ENCODE measurements at regions not wholly inside any gene's neighbourhood (a gene's known extent, or its start where the extent isn't known, plus 50 kb on each side); places are given as distances from the start of the nearest gene placed in this dataset.

GRCh38 chr13:85509512-85509911, 289.7 kb downstream of the SLITRK6 start:
- H4K20me1 ChIP-seq (ENCODE audit: control insufficient read depth, insufficient read depth): no peaks in the 10 kb centered on the region
- H3K9me3 ChIP-seq (replicated peaks; ENCODE audit: control insufficient read depth, insufficient read depth, low read length): no peaks in the 10 kb centered on the region
- TF ChIP-seq ESRRA (IDR thresholded peaks at IDR 0.05; ENCODE audit: low read length): no peak
- no peak for TF ChIP-seq CHD4 (IDR thresholded peaks at IDR 0.05)
- no peak for TF ChIP-seq HDAC6 (IDR thresholded peaks at IDR 0.05; ENCODE audit: unreplicated experiment)
- ChIA-PET SMC1A (ENCODE audit: uncharacterized antibody, unreplicated experiment) (interaction anchor here (1.2 to 1.8 kb wide), 3 partner anchors 9 to 17 kb away, joined by 3 to 4 read pairs (median 3); no protein-coding TSS in a partner anchor), CTCF (no interaction called here), POLR2A (no interaction called here), RAD21 (ENCODE audit: unreplicated experiment) (no interaction called here)
- no peak overlapping the region for H3K4me2 ChIP-seq (ENCODE audit: control insufficient read depth, insufficient read depth)
- no peaks in the 10 kb centered on the region for H3K27me3 ChIP-seq (replicated peaks in 1 of 2; ENCODE audit: control insufficient read depth in 2 of 2, insufficient read depth in 2 of 2, low read length in 1 of 2)
- H3K4me3 ChIP-seq: no peak overlapping the region
- H2AFZ ChIP-seq (ENCODE audit: control insufficient read depth, low read depth, low read length): no peak overlapping the region
- BruUV-seq (replicated peaks): no TSS peak
- no peak overlapping the region for H3K27ac ChIP-seq (ENCODE audit: control insufficient read depth, insufficient read depth)
- no peaks in the 10 kb centered on the region for H3K79me2 ChIP-seq (ENCODE audit: control insufficient read depth, insufficient read depth, low read length)
- intact Hi-C loops (cut with micrococcal nuclease; ENCODE audit: unreplicated experiment): no loop called here
- no peak for ATAC-seq
- no peaks in the 10 kb centered on the region for H3K4me1 ChIP-seq (ENCODE audit: control insufficient read depth, insufficient read depth, low read length)
- no peak for DNase-seq (ENCODE audit: low read depth, low spot score)
- WGBS (ENCODE audit: insufficient coverage, insufficient replicate concordance, low lambda C conversion rate, missing lambda C conversion rate): 48% methylated on average over 4 of the region's 4 CpGs
- no peak overlapping the region for H3K9ac ChIP-seq (ENCODE audit: control insufficient read depth, insufficient read depth, low read length)
- no peak for FAIRE-seq
- in situ Hi-C loops (cut with MboI): no loop called here
- H3K36me3 ChIP-seq (ENCODE audit: control insufficient read depth in 2 of 2, insufficient read depth in 2 of 2, low read length in 1 of 2): no peaks in the 10 kb centered on the region

DNA sequence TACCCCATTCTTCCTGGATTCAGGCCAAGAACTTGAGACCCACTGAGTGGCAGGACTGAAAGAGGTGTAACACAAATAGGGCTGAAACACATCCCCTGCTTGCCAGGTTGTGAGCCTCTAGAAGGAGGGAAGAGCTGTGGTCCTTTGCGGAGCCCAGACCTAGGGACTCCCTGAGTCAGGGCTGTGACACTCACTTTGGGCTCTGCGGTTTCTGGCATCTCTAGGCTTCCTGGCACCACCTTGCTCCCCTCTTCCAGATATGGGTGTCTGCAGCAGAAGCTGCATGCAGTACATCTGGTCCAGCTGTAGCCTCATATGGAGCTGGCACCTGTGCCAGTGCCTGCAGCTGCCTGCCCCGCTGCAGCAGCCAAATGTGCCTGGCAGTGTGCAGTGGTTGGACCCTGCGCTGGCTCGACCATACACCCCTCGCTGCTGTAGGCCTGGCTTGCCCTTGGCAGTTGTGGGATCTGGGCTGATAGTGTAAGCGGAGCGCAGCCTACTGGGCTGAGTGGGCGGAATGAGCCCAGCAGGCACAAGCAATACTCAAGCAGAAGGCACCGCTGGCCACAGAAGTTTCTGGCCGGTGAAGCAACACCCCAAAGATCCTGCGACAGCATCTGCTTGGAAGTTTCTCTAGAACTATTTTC, 290.4 kb downstream of the SLITRK6 start:
- no peaks in the 10 kb centered on the region for H3K9me3 ChIP-seq (replicated peaks; ENCODE audit: control insufficient read depth, insufficient read depth, low read length)
- DNase-seq (ENCODE audit: low read depth, low spot score) (no peak), FAIRE-seq (no peak), ATAC-seq (peak; percentile 20; the same call in 2 of the 3 replicates)
- WGBS (ENCODE audit: insufficient coverage, insufficient replicate concordance, low lambda C conversion rate, missing lambda C conversion rate): 36% methylated on average over 12 of the region's 12 CpGs
- H3K4me2 ChIP-seq (ENCODE audit: control insufficient read depth, insufficient read depth): no peak overlapping the region
- H3K9ac ChIP-seq (ENCODE audit: control insufficient read depth, insufficient read depth, low read length): no peak overlapping the region
- ChIA-PET CTCF (no interaction called here), RAD21 (ENCODE audit: unreplicated experiment) (no interaction called here), SMC1A (ENCODE audit: uncharacterized antibody, unreplicated experiment) (interaction anchor here (0.8 to 1.8 kb wide), 3 partner anchors 9 to 170 kb away, joined by 3 to 4 read pairs (median 3); no protein-coding TSS in a partner anchor), POLR2A (no interaction called here)
- no TSS peak for BruUV-seq (replicated peaks)
- in situ Hi-C loops (cut with MboI) (no loop called here), intact Hi-C loops (cut with micrococcal nuclease; ENCODE audit: unreplicated experiment) (no loop called here)
- H3K4me3 ChIP-seq: no peak overlapping the region
- no peaks in the 10 kb centered on the region for H3K79me2 ChIP-seq (ENCODE audit: control insufficient read depth, insufficient read depth, low read length)
- H3K27ac ChIP-seq (ENCODE audit: control insufficient read depth, insufficient read depth): no peak overlapping the region
- H3K27me3 ChIP-seq (replicated peaks in 1 of 2; ENCODE audit: control insufficient read depth in 2 of 2, insufficient read depth in 2 of 2, low read length in 1 of 2): no peaks in the 10 kb centered on the region
- H3K36me3 ChIP-seq (ENCODE audit: control insufficient read depth in 2 of 2, insufficient read depth in 2 of 2, low read length in 1 of 2): no peaks in the 10 kb centered on the region
- H4K20me1 ChIP-seq (ENCODE audit: control insufficient read depth, insufficient read depth): no peaks in the 10 kb centered on the region
- H3K4me1 ChIP-seq (ENCODE audit: control insufficient read depth, insufficient read depth, low read length): no peaks in the 10 kb centered on the region
- TF ChIP-seq KDM1A (IDR thresholded peaks at IDR 0.05; ENCODE audit: borderline replicate concordance) (no peak), LARP7 (IDR thresholded peaks at IDR 0.05) (no peak), NBN (IDR thresholded peaks at IDR 0.05) (no peak), CEBPB (IDR thresholded peaks at IDR 0.05; ENCODE audit: borderline replicate concordance in 1 of 2, low read depth in 2 of 2, low read length in 2 of 2) (no peak), TCF3 (IDR thresholded peaks at IDR 0.05; ENCODE audit: borderline replicate concordance, insufficient read depth, low read depth, low read length) (no peak)
- TF ChIP-seq, protein P1, sequence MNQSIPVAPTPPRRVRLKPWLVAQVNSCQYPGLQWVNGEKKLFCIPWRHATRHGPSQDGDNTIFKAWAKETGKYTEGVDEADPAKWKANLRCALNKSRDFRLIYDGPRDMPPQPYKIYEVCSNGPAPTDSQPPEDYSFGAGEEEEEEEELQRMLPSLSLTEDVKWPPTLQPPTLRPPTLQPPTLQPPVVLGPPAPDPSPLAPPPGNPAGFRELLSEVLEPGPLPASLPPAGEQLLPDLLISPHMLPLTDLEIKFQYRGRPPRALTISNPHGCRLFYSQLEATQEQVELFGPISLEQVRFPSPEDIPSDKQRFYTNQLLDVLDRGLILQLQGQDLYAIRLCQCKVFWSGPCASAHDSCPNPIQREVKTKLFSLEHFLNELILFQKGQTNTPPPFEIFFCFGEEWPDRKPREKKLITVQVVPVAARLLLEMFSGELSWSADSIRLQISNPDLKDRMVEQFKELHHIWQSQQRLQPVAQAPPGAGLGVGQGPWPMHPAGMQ (IDR thresholded peaks at IDR 0.05; ENCODE audit: borderline replicate concordance): no peak
- H2AFZ ChIP-seq (ENCODE audit: control insufficient read depth, low read depth, low read length): no peak overlapping the region
